B cell (primary cell): ENCODE measurements at regions not wholly inside any gene's neighbourhood (a gene's known extent, or its start where the extent isn't known, plus 50 kb on each side); places are given as distances from the start of the nearest gene placed in this dataset.

Experiments used
- EZH2 ChIP-seq: IDR thresholded peaks from 2 replicates; pipeline ENCODE4 v1.6.1; 2012; ENCODE audit warnings: borderline replicate concordance, low read depth, mild to moderate bottlenecking, moderate library complexity, low read length; ENCODE audit not compliant: insufficient read depth, poor library complexity, severe bottlenecking
- TF ChIP-seq, protein P1 (sequence below): fragments of 200-600 bp; IDR thresholded peaks from one replicate; pipeline ENCODE4 v1.8.0; 2022; ENCODE audit warnings: antibody characterized with exemption, mild to moderate bottlenecking

- TF ChIP-seq, protein P1, sequence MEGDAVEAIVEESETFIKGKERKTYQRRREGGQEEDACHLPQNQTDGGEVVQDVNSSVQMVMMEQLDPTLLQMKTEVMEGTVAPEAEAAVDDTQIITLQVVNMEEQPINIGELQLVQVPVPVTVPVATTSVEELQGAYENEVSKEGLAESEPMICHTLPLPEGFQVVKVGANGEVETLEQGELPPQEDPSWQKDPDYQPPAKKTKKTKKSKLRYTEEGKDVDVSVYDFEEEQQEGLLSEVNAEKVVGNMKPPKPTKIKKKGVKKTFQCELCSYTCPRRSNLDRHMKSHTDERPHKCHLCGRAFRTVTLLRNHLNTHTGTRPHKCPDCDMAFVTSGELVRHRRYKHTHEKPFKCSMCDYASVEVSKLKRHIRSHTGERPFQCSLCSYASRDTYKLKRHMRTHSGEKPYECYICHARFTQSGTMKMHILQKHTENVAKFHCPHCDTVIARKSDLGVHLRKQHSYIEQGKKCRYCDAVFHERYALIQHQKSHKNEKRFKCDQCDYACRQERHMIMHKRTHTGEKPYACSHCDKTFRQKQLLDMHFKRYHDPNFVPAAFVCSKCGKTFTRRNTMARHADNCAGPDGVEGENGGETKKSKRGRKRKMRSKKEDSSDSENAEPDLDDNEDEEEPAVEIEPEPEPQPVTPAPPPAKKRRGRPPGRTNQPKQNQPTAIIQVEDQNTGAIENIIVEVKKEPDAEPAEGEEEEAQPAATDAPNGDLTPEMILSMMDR, result no peak
- no peak for TF ChIP-seq EZH2
These were observed 143.4 kb upstream of the MAGI3 start for GRCh38 chr1:113246929-113247328.
